ENCODE measurements at regions not wholly inside any gene's neighbourhood (a gene's known extent, or its start where the extent isn't known, plus 50 kb on each side); places are given as distances from the start of the nearest gene placed in this dataset.

DNA sequence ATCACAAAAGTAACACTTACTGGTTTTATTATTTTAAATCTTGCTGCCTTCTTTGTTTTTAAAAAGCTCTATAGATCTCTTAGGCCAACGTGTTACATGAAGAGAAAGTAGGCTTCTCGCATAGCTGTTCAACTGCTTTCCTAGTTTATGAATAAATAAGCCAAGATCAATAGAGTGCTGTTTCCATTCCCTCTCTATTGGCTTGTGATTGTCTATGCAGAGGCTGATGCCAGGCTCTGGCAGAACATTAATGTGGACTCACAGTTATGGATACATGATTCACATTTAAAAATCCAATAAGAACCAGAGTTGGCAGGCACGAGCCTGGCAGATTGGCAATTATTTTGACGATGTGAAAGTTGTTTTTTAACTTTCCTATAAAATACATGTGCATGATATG lies 137.5 kb downstream of the GNAT3 start:
- TF ChIP-seq, protein P1, sequence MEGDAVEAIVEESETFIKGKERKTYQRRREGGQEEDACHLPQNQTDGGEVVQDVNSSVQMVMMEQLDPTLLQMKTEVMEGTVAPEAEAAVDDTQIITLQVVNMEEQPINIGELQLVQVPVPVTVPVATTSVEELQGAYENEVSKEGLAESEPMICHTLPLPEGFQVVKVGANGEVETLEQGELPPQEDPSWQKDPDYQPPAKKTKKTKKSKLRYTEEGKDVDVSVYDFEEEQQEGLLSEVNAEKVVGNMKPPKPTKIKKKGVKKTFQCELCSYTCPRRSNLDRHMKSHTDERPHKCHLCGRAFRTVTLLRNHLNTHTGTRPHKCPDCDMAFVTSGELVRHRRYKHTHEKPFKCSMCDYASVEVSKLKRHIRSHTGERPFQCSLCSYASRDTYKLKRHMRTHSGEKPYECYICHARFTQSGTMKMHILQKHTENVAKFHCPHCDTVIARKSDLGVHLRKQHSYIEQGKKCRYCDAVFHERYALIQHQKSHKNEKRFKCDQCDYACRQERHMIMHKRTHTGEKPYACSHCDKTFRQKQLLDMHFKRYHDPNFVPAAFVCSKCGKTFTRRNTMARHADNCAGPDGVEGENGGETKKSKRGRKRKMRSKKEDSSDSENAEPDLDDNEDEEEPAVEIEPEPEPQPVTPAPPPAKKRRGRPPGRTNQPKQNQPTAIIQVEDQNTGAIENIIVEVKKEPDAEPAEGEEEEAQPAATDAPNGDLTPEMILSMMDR (IDR thresholded peaks at IDR 0.05; ENCODE audit: insufficient read depth, low read depth, low read length) = no peak
- TF ChIP-seq EZH2 (IDR thresholded peaks at IDR 0.05; ENCODE audit: insufficient read depth, low read length) = no peak

All from astrocyte (in vitro differentiated cells and primary cell).